Gastrocnemius medialis (tissue), 4 donors: ENCODE measurements at regions not wholly inside any gene's neighbourhood (a gene's known extent, or its start where the extent isn't known, plus 50 kb on each side); places are given as distances from the start of the nearest gene placed in this dataset.

Experiments
- POLR2A ChIP-seq, 2 donors: fragments of 450-650 bp; IDR thresholded peaks; one replicate each; pipeline ENCODE4 v1.6.1; 2017; ENCODE audit warnings: antibody characterized with exemption in 2 of 2, mild to moderate bottlenecking in 2 of 2, moderate library complexity in 2 of 2
- TF ChIP-seq, protein P1 (sequence below), 5 experiments: fragments of 450-650 bp in 3 of 5; fragments of 200-600 bp in 2 of 5; sonication (generic) in 2 of 5; IDR thresholded peaks in 4 of 5; conservative IDR thresholded peaks in 1 of 5; 1 replicate in 4 of 5; 2 replicates in 1 of 5; pipeline ENCODE4 v1.5.1; 2016 to 2019; ENCODE audit warnings: antibody characterized with exemption in 5 of 5, mild to moderate bottlenecking in 3 of 5, moderate library complexity in 3 of 5

DNA sequence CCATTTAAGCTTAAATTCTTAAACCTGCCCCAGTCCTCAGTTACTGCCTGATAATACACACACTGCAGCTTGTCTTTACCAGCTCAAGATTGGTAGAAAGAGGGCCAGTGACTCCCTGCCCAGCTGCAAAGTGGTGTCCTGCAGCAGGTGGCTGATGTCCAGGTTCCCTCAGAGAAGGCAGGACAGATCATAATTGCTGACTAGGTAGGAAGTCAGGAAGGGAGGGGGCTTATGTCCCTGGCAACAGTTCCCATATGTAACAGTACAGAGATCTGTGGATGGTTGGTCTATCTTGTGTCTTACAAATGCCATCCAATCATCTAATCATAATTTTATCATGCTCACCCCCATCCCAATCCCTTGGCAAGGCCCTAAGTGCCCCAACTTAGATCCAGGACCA is 492.1 kb upstream of the PPP2R3A start:
- no peak for TF ChIP-seq POLR2A (IDR thresholded peaks at IDR 0.05)
- TF ChIP-seq, protein P1, sequence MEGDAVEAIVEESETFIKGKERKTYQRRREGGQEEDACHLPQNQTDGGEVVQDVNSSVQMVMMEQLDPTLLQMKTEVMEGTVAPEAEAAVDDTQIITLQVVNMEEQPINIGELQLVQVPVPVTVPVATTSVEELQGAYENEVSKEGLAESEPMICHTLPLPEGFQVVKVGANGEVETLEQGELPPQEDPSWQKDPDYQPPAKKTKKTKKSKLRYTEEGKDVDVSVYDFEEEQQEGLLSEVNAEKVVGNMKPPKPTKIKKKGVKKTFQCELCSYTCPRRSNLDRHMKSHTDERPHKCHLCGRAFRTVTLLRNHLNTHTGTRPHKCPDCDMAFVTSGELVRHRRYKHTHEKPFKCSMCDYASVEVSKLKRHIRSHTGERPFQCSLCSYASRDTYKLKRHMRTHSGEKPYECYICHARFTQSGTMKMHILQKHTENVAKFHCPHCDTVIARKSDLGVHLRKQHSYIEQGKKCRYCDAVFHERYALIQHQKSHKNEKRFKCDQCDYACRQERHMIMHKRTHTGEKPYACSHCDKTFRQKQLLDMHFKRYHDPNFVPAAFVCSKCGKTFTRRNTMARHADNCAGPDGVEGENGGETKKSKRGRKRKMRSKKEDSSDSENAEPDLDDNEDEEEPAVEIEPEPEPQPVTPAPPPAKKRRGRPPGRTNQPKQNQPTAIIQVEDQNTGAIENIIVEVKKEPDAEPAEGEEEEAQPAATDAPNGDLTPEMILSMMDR (IDR thresholded peaks at IDR 0.05 in 4 of 5, conservative IDR thresholded peaks at IDR 0.05 in 1 of 5) = no peak
